ENCODE measurements at regions not wholly inside any gene's neighbourhood (a gene's known extent, or its start where the extent isn't known, plus 50 kb on each side); places are given as distances from the start of the nearest gene placed in this dataset.

DNA sequence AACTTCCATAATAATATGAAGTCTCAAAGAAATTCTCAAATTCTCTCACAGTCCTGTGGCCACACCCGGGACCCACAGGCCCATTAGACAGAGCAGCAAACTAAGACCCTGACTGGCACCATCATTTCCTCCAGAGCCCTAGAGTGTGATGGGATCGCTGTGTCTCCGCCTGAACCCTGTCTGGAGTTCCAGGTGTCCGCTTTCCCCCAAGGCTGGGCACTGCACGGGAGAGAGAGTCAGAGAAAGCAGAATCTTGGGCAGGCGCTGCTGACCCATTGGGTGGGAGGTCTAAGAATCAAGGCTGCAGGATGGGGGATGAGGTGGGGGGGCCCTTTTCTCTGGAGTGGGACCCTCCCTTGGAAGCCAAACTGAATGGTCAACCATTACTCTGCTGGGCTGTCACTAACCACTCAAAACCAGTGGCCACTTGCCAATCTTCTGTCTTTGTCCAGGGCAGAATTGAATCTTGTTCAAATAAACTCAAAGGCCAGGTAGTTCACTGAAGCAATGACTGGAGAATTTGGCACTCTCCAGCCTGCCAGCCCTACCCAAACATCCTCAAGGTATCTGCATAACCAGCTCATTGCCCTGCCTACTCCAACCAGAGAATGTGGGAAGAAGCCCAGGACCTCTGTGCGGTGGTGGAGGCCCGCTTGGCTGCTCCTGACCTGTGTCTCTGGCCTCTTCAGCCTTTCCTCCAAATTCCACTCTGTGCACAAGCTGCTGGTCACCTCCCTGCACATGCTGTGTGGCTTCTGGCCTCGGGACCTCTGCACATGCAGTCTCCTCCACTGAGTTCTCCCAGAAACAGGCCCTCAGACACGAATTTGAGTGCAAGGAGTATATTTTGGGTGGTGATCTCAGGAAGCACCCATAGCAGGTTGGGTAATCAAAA is 141.1 kb downstream of the CEBPB start:
- Mint-ChIP-seq H3K4me3 (no peak overlapping the region), H3K27ac (no peak overlapping the region), H3K27me3 (ENCODE audit: low read depth) (no peaks in the 10 kb centered on the region), H3K4me1 (peaks cover 11% of the 10 kb centered on the region), H3K36me3 (no peaks in the 10 kb centered on the region), H3K9me3 (no peaks in the 10 kb centered on the region)
- CTCF ChIA-PET, result no interaction called here
- POLR2A ChIA-PET, result no interaction called here
- TF ChIP-seq, protein P1, sequence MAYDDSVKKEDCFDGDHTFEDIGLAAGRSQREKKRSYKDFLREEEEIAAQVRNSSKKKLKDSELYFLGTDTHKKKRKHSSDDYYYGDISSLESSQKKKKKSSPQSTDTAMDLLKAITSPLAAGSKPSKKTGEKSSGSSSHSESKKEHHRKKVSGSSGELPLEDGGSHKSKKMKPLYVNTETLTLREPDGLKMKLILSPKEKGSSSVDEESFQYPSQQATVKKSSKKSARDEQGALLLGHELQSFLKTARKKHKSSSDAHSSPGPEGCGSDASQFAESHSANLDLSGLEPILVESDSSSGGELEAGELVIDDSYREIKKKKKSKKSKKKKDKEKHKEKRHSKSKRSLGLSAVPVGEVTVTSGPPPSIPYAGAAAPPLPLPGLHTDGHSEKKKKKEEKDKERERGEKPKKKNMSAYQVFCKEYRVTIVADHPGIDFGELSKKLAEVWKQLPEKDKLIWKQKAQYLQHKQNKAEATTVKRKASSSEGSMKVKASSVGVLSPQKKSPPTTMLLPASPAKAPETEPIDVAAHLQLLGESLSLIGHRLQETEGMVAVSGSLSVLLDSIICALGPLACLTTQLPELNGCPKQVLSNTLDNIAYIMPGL (CRISPR knock-in tag; IDR thresholded peaks at IDR 0.05), result no peak
- TF ChIP-seq, protein P2, sequence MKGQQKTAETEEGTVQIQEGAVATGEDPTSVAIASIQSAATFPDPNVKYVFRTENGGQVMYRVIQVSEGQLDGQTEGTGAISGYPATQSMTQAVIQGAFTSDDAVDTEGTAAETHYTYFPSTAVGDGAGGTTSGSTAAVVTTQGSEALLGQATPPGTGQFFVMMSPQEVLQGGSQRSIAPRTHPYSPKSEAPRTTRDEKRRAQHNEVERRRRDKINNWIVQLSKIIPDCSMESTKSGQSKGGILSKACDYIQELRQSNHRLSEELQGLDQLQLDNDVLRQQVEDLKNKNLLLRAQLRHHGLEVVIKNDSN (CRISPR knock-in tag; IDR thresholded peaks at IDR 0.05), result no peak
- TF ChIP-seq FOXJ3 (CRISPR knock-in tag; IDR thresholded peaks at IDR 0.05; ENCODE audit: borderline replicate concordance) (no peak), RORB (CRISPR knock-in tag; IDR thresholded peaks at IDR 0.05) (no peak), HMGA2 (CRISPR knock-in tag; IDR thresholded peaks at IDR 0.05) (no peak), ZNF423 (CRISPR knock-in tag; IDR thresholded peaks at IDR 0.05) (no peak), FOXK1 (CRISPR knock-in tag; IDR thresholded peaks at IDR 0.05) (no peak), SMAD3 (CRISPR knock-in tag; IDR thresholded peaks at IDR 0.05; ENCODE audit: borderline replicate concordance) (no peak), EMX1 (CRISPR knock-in tag; IDR thresholded peaks at IDR 0.05) (no peak), CBFB (CRISPR knock-in tag; IDR thresholded peaks at IDR 0.05; ENCODE audit: low read depth) (no peak)
- TF ChIP-seq, protein P3, sequence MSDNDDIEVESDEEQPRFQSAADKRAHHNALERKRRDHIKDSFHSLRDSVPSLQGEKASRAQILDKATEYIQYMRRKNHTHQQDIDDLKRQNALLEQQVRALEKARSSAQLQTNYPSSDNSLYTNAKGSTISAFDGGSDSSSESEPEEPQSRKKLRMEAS (CRISPR knock-in tag; IDR thresholded peaks at IDR 0.05), result no peak
- TF ChIP-seq, protein P4, sequence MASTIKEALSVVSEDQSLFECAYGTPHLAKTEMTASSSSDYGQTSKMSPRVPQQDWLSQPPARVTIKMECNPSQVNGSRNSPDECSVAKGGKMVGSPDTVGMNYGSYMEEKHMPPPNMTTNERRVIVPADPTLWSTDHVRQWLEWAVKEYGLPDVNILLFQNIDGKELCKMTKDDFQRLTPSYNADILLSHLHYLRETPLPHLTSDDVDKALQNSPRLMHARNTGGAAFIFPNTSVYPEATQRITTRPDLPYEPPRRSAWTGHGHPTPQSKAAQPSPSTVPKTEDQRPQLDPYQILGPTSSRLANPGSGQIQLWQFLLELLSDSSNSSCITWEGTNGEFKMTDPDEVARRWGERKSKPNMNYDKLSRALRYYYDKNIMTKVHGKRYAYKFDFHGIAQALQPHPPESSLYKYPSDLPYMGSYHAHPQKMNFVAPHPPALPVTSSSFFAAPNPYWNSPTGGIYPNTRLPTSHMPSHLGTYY (CRISPR knock-in tag; IDR thresholded peaks at IDR 0.05), result no peak
- TF ChIP-seq, protein P5, sequence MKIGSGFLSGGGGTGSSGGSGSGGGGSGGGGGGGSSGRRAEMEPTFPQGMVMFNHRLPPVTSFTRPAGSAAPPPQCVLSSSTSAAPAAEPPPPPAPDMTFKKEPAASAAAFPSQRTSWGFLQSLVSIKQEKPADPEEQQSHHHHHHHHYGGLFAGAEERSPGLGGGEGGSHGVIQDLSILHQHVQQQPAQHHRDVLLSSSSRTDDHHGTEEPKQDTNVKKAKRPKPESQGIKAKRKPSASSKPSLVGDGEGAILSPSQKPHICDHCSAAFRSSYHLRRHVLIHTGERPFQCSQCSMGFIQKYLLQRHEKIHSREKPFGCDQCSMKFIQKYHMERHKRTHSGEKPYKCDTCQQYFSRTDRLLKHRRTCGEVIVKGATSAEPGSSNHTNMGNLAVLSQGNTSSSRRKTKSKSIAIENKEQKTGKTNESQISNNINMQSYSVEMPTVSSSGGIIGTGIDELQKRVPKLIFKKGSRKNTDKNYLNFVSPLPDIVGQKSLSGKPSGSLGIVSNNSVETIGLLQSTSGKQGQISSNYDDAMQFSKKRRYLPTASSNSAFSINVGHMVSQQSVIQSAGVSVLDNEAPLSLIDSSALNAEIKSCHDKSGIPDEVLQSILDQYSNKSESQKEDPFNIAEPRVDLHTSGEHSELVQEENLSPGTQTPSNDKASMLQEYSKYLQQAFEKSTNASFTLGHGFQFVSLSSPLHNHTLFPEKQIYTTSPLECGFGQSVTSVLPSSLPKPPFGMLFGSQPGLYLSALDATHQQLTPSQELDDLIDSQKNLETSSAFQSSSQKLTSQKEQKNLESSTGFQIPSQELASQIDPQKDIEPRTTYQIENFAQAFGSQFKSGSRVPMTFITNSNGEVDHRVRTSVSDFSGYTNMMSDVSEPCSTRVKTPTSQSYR (CRISPR knock-in tag; IDR thresholded peaks at IDR 0.05), result no peak
- TF ChIP-seq, protein P6, sequence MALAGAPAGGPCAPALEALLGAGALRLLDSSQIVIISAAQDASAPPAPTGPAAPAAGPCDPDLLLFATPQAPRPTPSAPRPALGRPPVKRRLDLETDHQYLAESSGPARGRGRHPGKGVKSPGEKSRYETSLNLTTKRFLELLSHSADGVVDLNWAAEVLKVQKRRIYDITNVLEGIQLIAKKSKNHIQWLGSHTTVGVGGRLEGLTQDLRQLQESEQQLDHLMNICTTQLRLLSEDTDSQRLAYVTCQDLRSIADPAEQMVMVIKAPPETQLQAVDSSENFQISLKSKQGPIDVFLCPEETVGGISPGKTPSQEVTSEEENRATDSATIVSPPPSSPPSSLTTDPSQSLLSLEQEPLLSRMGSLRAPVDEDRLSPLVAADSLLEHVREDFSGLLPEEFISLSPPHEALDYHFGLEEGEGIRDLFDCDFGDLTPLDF (CRISPR knock-in tag; IDR thresholded peaks at IDR 0.05), result no peak
- no peak for DNase-seq (ENCODE audit: low spot score)
- no peak for ATAC-seq

DNA sequence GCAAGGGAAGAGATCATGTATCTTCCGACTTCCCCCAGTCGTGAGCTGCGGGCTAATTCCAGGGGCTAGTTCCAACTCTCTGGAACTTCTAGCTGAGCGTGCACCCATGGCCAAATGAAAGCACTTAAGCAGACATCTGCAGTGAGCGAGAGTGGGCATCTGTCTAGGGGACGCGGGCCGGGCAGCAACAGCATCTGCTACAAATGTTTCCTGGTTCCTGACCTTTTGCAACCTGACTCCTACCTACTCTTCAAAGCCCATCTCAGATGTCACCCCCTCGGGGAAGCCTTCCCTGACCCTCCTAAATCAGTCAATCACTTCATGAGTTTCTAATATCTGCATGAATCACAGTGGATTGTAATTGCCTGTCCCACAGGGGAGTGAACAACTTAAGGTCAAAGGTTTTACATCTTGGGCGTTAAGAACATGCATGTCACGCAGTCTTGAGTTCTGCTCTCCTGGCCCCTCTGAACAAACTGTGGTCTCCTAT is 141.9 kb downstream of the CEBPB start:
- no peak overlapping the region for H3K27ac Mint-ChIP-seq
- no peaks in the 10 kb centered on the region for H3K36me3 Mint-ChIP-seq
- ATAC-seq, result no peak
- no peak overlapping the region for H3K4me3 Mint-ChIP-seq
- ChIA-PET CTCF (no interaction called here), POLR2A (no interaction called here)
- no peak for DNase-seq (ENCODE audit: low spot score)
- H3K9me3 Mint-ChIP-seq, result no peaks in the 10 kb centered on the region
- no peaks in the 10 kb centered on the region for H3K27me3 Mint-ChIP-seq (ENCODE audit: low read depth)
- H3K4me1 Mint-ChIP-seq, result peaks cover 11% of the 10 kb centered on the region
- TF ChIP-seq PRRX2 (CRISPR knock-in tag; IDR thresholded peaks at IDR 0.05), result no peak
- TF ChIP-seq, protein P7, sequence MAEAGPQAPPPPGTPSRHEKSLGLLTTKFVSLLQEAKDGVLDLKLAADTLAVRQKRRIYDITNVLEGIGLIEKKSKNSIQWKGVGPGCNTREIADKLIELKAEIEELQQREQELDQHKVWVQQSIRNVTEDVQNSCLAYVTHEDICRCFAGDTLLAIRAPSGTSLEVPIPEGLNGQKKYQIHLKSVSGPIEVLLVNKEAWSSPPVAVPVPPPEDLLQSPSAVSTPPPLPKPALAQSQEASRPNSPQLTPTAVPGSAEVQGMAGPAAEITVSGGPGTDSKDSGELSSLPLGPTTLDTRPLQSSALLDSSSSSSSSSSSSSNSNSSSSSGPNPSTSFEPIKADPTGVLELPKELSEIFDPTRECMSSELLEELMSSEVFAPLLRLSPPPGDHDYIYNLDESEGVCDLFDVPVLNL (CRISPR knock-in tag; IDR thresholded peaks at IDR 0.05; ENCODE audit: borderline replicate concordance, low read depth), result no peak
- TF ChIP-seq TP53 (CRISPR knock-in tag; IDR thresholded peaks at IDR 0.05), result no peak
- no peak for TF ChIP-seq TEAD1 (CRISPR knock-in tag; IDR thresholded peaks at IDR 0.05)
- TF ChIP-seq, protein P3 (CRISPR knock-in tag; IDR thresholded peaks at IDR 0.05), result no peak
- TF ChIP-seq ZNF423 (CRISPR knock-in tag; IDR thresholded peaks at IDR 0.05), result no peak
- TF ChIP-seq, protein P8, sequence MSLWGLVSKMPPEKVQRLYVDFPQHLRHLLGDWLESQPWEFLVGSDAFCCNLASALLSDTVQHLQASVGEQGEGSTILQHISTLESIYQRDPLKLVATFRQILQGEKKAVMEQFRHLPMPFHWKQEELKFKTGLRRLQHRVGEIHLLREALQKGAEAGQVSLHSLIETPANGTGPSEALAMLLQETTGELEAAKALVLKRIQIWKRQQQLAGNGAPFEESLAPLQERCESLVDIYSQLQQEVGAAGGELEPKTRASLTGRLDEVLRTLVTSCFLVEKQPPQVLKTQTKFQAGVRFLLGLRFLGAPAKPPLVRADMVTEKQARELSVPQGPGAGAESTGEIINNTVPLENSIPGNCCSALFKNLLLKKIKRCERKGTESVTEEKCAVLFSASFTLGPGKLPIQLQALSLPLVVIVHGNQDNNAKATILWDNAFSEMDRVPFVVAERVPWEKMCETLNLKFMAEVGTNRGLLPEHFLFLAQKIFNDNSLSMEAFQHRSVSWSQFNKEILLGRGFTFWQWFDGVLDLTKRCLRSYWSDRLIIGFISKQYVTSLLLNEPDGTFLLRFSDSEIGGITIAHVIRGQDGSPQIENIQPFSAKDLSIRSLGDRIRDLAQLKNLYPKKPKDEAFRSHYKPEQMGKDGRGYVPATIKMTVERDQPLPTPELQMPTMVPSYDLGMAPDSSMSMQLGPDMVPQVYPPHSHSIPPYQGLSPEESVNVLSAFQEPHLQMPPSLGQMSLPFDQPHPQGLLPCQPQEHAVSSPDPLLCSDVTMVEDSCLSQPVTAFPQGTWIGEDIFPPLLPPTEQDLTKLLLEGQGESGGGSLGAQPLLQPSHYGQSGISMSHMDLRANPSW (CRISPR knock-in tag; conservative IDR thresholded peaks at IDR 0.05; ENCODE audit: low read depth), result no peak
- no peak for TF ChIP-seq HMGA2 (CRISPR knock-in tag; IDR thresholded peaks at IDR 0.05)
- TF ChIP-seq, protein P4 (CRISPR knock-in tag; IDR thresholded peaks at IDR 0.05), result no peak

All from WTC11 (cell line).